ENCODE measurements at regions not wholly inside any gene's neighbourhood (a gene's known extent, or its start where the extent isn't known, plus 50 kb on each side); places are given as distances from the start of the nearest gene placed in this dataset.
"Not testable (repeated sequence)": the region's sequence is repeated elsewhere in the genome, so short reads cannot be mapped to it uniquely, and the experiment has no call there.

- POLR2A ChIA-PET; H3K27me3 Mint-ChIP-seq; H3K36me3 ChIP-seq (ENCODE audit: control insufficient read depth in 2 of 3, insufficient read depth in 3 of 3, low read length in 3 of 3); ATAC-seq; H3K4me3 ChIP-seq (ENCODE audit: low read length); H3K27ac Mint-ChIP-seq; H3K36me3 Mint-ChIP-seq; H3K4me3 Mint-ChIP-seq; H3K9me3 ChIP-seq (ENCODE audit: control insufficient read depth in 2 of 3, low read length in 3 of 3); H3K4me1 ChIP-seq (ENCODE audit: control insufficient read depth in 2 of 2, insufficient read depth in 2 of 2, low read length in 2 of 2); CTCF ChIA-PET; H3K27ac ChIP-seq (ENCODE audit: low read depth, low read length); intact Hi-C loops (cut with micrococcal nuclease); H3K4me1 Mint-ChIP-seq; DNase-seq; H3K27me3 ChIP-seq (ENCODE audit: control insufficient read depth in 2 of 2, insufficient read depth in 2 of 2, low read length in 2 of 2): not testable (repeated sequence)
- peaks cover 10 to 65% (median 29%) of the 10 kb centered on the region in 11 donors for H3K9me3 Mint-ChIP-seq
Measured at GRCh38 chr2:57276408-57276807, 770.2 kb upstream of the VRK2 start.

GRCh38 chr2:57278451-57278850 is 768.2 kb upstream of the VRK2 start:
- no peak overlapping the region for H3K4me3 ChIP-seq (ENCODE audit: low read length)
- H3K27ac ChIP-seq (ENCODE audit: low read depth, low read length), result no peak overlapping the region
- POLR2A ChIA-PET, result no interaction called here
- H3K9me3 Mint-ChIP-seq, result peaks cover 8 to 59% (median 30%) of the 10 kb centered on the region in 11 donors
- CTCF ChIA-PET, result no interaction called here
- H3K36me3 ChIP-seq (ENCODE audit: control insufficient read depth in 2 of 3, insufficient read depth in 3 of 3, low read length in 3 of 3), result no peaks in the 10 kb centered on the region
- H3K4me1 Mint-ChIP-seq, result no peaks in the 10 kb centered on the region
- no peaks in the 10 kb centered on the region for H3K36me3 Mint-ChIP-seq
- intact Hi-C loops (cut with micrococcal nuclease), result no loop called here
- DNase-seq (no peak), ATAC-seq (no peak)
- H3K27me3 ChIP-seq (ENCODE audit: control insufficient read depth in 2 of 2, insufficient read depth in 2 of 2, low read length in 2 of 2), result no peaks in the 10 kb centered on the region
- no peak overlapping the region for H3K27ac Mint-ChIP-seq
- no peak overlapping the region for H3K4me3 Mint-ChIP-seq
- H3K4me1 ChIP-seq (ENCODE audit: control insufficient read depth in 2 of 2, insufficient read depth in 2 of 2, low read length in 2 of 2), result no peaks in the 10 kb centered on the region
- H3K27me3 Mint-ChIP-seq, result no peaks in the 10 kb centered on the region
- no peaks in the 10 kb centered on the region for H3K9me3 ChIP-seq (ENCODE audit: control insufficient read depth in 2 of 3, low read length in 3 of 3)

GRCh38 chr2:57291209-57291608 is 755.4 kb upstream of the VRK2 start:
- no peaks in the 10 kb centered on the region for H3K27me3 ChIP-seq (ENCODE audit: control insufficient read depth in 2 of 2, insufficient read depth in 2 of 2, low read length in 2 of 2)
- ATAC-seq (no peak), DNase-seq (no peak)
- intact Hi-C loops (cut with micrococcal nuclease), result no loop called here
- H3K27ac Mint-ChIP-seq, result no peak overlapping the region
- no peak overlapping the region for H3K27ac ChIP-seq (ENCODE audit: low read depth, low read length)
- no peaks in the 10 kb centered on the region for H3K27me3 Mint-ChIP-seq
- POLR2A ChIA-PET, result no interaction called here
- no peaks in the 10 kb centered on the region for H3K9me3 ChIP-seq (ENCODE audit: control insufficient read depth in 2 of 3, low read length in 3 of 3)
- H3K4me1 ChIP-seq (ENCODE audit: control insufficient read depth in 2 of 2, insufficient read depth in 2 of 2, low read length in 2 of 2), result no peaks in the 10 kb centered on the region
- CTCF ChIA-PET, result no interaction called here
- H3K4me1 Mint-ChIP-seq, result no peaks in the 10 kb centered on the region
- peaks cover 0 to 17% (median 4%) of the 10 kb centered on the region in 11 donors for H3K9me3 Mint-ChIP-seq
- H3K36me3 ChIP-seq (ENCODE audit: control insufficient read depth in 2 of 3, insufficient read depth in 3 of 3, low read length in 3 of 3), result no peaks in the 10 kb centered on the region
- no peak overlapping the region for H3K4me3 Mint-ChIP-seq
- H3K4me3 ChIP-seq (ENCODE audit: low read length), result no peak overlapping the region
- H3K36me3 Mint-ChIP-seq, result no peaks in the 10 kb centered on the region

GRCh38 chr2:57296795-57297517 is 749.6 kb upstream of the VRK2 start:
- Mint-ChIP-seq H3K4me1 (no peaks in the 10 kb centered on the region), H3K27me3 (no peaks in the 10 kb centered on the region), H3K27ac (no peak overlapping the region), H3K4me3 (no peak overlapping the region), H3K9me3 (peaks cover 0 to 19% (median 5%) of the 10 kb centered on the region in 11 donors), H3K36me3 (no peaks in the 10 kb centered on the region)
- Histone ChIP-seq H3K36me3 (ENCODE audit: control insufficient read depth in 2 of 3, insufficient read depth in 3 of 3, low read length in 3 of 3) (no peaks in the 10 kb centered on the region), H3K9me3 (ENCODE audit: control insufficient read depth in 2 of 3, low read length in 3 of 3) (no peaks in the 10 kb centered on the region), H3K4me1 (ENCODE audit: control insufficient read depth in 2 of 2, insufficient read depth in 2 of 2, low read length in 2 of 2) (no peaks in the 10 kb centered on the region), H3K27me3 (ENCODE audit: control insufficient read depth in 2 of 2, insufficient read depth in 2 of 2, low read length in 2 of 2) (no peaks in the 10 kb centered on the region), H3K27ac (ENCODE audit: low read depth, low read length) (no peak overlapping the region), H3K4me3 (ENCODE audit: low read length) (no peak overlapping the region)
- no peak for DNase-seq
- intact Hi-C loops (cut with micrococcal nuclease), result no loop called here
- ATAC-seq, result no peak
- POLR2A ChIA-PET, result no interaction called here
- CTCF ChIA-PET, result no interaction called here

- Histone ChIP-seq H3K9me3 (ENCODE audit: control insufficient read depth in 2 of 3, low read length in 3 of 3) (no peaks in the 10 kb centered on the region), H3K27me3 (ENCODE audit: control insufficient read depth in 2 of 2, insufficient read depth in 2 of 2, low read length in 2 of 2) (no peaks in the 10 kb centered on the region), H3K4me1 (ENCODE audit: control insufficient read depth in 2 of 2, insufficient read depth in 2 of 2, low read length in 2 of 2) (no peaks in the 10 kb centered on the region), H3K27ac (ENCODE audit: low read depth, low read length) (no peak overlapping the region), H3K4me3 (ENCODE audit: low read length) (no peak overlapping the region), H3K36me3 (ENCODE audit: control insufficient read depth in 2 of 3, insufficient read depth in 3 of 3, low read length in 3 of 3) (no peaks in the 10 kb centered on the region)
- H3K9me3 Mint-ChIP-seq, result peaks cover 0 to 18% (median 7%) of the 10 kb centered on the region in 11 donors
- DNase-seq, result no peak
- POLR2A ChIA-PET, result no interaction called here
- H3K4me1 Mint-ChIP-seq, result no peaks in the 10 kb centered on the region
- CTCF ChIA-PET, result no interaction called here
- H3K27me3 Mint-ChIP-seq, result no peaks in the 10 kb centered on the region
- intact Hi-C loops (cut with micrococcal nuclease), result no loop called here
- no peaks in the 10 kb centered on the region for H3K36me3 Mint-ChIP-seq
- no peak overlapping the region for H3K27ac Mint-ChIP-seq
- no peak for ATAC-seq
- H3K4me3 Mint-ChIP-seq, result no peak overlapping the region
Measured at GRCh38 chr2:57313678-57314077, 732.9 kb upstream of the VRK2 start.

- peaks cover 0 to 24% (median 7%) of the 10 kb centered on the region in 11 donors for H3K9me3 Mint-ChIP-seq
- H3K27ac Mint-ChIP-seq, result no peak overlapping the region
- intact Hi-C loops (cut with micrococcal nuclease), result no loop called here
- no peaks in the 10 kb centered on the region for H3K27me3 Mint-ChIP-seq
- Histone ChIP-seq H3K27ac (ENCODE audit: low read depth, low read length) (no peak overlapping the region), H3K4me3 (ENCODE audit: low read length) (no peak overlapping the region), H3K36me3 (ENCODE audit: control insufficient read depth in 2 of 3, insufficient read depth in 3 of 3, low read length in 3 of 3) (no peaks in the 10 kb centered on the region), H3K27me3 (ENCODE audit: control insufficient read depth in 2 of 2, insufficient read depth in 2 of 2, low read length in 2 of 2) (no peaks in the 10 kb centered on the region), H3K9me3 (ENCODE audit: control insufficient read depth in 2 of 3, low read length in 3 of 3) (no peaks in the 10 kb centered on the region), H3K4me1 (ENCODE audit: control insufficient read depth in 2 of 2, insufficient read depth in 2 of 2, low read length in 2 of 2) (no peaks in the 10 kb centered on the region)
- CTCF ChIA-PET, result no interaction called here
- POLR2A ChIA-PET, result no interaction called here
- no peaks in the 10 kb centered on the region for H3K36me3 Mint-ChIP-seq
- H3K4me3 Mint-ChIP-seq, result no peak overlapping the region
- no peak for DNase-seq
- ATAC-seq, result no peak
- no peaks in the 10 kb centered on the region for H3K4me1 Mint-ChIP-seq
Measured at GRCh38 chr2:57314682-57315081, 731.9 kb upstream of the VRK2 start.

- Mint-ChIP-seq H3K4me3 (no peak overlapping the region), H3K4me1 (no peaks in the 10 kb centered on the region), H3K27ac (no peak overlapping the region), H3K36me3 (no peaks in the 10 kb centered on the region), H3K9me3 (peaks cover 0 to 20% (median 5%) of the 10 kb centered on the region in 11 donors), H3K27me3 (no peaks in the 10 kb centered on the region)
- ATAC-seq, result no peak
- Histone ChIP-seq H3K4me1 (ENCODE audit: control insufficient read depth in 2 of 2, insufficient read depth in 2 of 2, low read length in 2 of 2) (no peaks in the 10 kb centered on the region), H3K27ac (ENCODE audit: low read depth, low read length) (no peak overlapping the region), H3K36me3 (ENCODE audit: control insufficient read depth in 2 of 3, insufficient read depth in 3 of 3, low read length in 3 of 3) (no peaks in the 10 kb centered on the region), H3K4me3 (ENCODE audit: low read length) (no peak overlapping the region), H3K27me3 (ENCODE audit: control insufficient read depth in 2 of 2, insufficient read depth in 2 of 2, low read length in 2 of 2) (no peaks in the 10 kb centered on the region), H3K9me3 (ENCODE audit: control insufficient read depth in 2 of 3, low read length in 3 of 3) (no peaks in the 10 kb centered on the region)
- ChIA-PET CTCF (no interaction called here), POLR2A (no interaction called here)
- DNase-seq, result no peak
- intact Hi-C loops (cut with micrococcal nuclease), result no loop called here
Measured at GRCh38 chr2:57330447-57330846, 716.2 kb upstream of the VRK2 start.

All from naive thymus-derived CD4-positive, alpha-beta T cell (primary cell).